Lower leg skin (tissue), 3 donors: ENCODE measurements at regions not wholly inside any gene's neighbourhood (a gene's known extent, or its start where the extent isn't known, plus 50 kb on each side); places are given as distances from the start of the nearest gene placed in this dataset.

ENCODE experiments used
- CTCF ChIP-seq, 3 donors: fragments of 450-650 bp; IDR thresholded peaks; one replicate each; pipeline ENCODE4 v1.5.1; 2016; ENCODE audit warnings: antibody characterized with exemption in 3 of 3, mild to moderate bottlenecking in 3 of 3, moderate library complexity in 2 of 3
- POLR2A ChIP-seq, 2 donors: fragments of 450-650 bp; IDR thresholded peaks; one replicate each; pipeline ENCODE4 v1.6.1; 2016 to 2017; ENCODE audit warnings: antibody characterized with exemption in 2 of 2, mild to moderate bottlenecking in 1 of 2, moderate library complexity in 1 of 2

GRCh38 chr2:13014783-13015182 is 298.0 kb downstream of the TRIB2 start:
- TF ChIP-seq CTCF (IDR thresholded peaks at IDR 0.05), result no peak
- TF ChIP-seq POLR2A (IDR thresholded peaks at IDR 0.05), result no peak
